Limb (tissue), 2 donors: ENCODE measurements at regions not wholly inside any gene's neighbourhood (a gene's known extent, or its start where the extent isn't known, plus 50 kb on each side); places are given as distances from the start of the nearest gene placed in this dataset.

Experiments used
- DNase-seq, 2 donors: peaks; one replicate each; pipeline ENCODE4 v3.0.0-alpha.2; 2016; ENCODE audit errors: extremely low spot score in 2 of 2

DNA sequence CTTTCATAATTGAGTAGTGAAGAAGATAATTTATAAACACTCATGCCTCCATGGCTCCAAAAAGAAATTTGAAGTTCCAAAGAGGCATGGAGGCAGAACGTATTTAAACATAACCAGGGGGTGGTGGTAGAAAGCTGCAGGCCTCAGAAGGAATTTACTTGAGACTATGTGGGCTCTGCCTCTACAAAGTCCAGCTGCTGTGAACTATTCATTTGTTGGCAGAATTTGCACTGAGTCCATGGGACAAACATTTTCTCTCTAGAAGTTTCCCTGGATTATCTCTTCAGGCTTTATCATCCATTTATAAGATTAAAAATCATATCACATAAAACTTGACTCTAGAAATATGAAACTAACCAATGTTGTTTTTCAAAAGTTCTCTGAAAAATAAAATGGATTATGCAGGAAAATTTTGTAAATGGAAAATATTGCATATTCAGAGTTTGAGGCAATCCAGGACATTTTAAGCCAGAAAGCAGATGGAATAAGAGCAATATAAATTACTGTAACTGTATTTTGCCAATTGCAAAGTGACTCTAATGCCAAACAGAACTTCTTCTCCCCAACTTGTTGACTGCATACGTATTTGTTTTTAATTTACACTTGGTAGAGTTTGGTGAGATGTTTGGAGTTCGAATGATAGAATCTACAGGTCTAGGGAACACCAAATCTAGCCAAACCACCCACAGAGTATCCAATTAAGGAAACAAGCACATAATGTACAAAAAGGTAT is 258.2 kb downstream of the ENC1 start:
- DNase-seq, result peak in 1 of 2 donors; percentile 17

DNA sequence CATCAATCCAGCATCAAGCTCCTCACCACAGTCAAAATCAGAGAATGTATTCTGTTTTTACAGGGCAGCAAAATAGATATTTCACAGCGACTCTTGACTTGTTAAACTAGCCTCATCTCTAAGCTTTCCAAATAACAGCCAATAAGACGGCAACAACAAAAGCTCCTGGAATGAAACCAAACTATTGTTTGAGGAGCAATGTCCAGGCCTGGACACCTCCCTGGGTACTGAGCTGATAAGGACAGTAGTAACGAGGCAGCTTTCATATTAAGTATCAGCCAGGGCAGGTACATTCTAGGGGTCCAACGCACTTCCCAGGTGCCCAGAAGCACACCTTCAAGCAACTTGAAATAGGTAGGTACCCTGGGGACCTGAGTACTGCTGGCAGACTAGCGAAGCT is 260.3 kb downstream of the ENC1 start:
- DNase-seq, result no peak

DNA sequence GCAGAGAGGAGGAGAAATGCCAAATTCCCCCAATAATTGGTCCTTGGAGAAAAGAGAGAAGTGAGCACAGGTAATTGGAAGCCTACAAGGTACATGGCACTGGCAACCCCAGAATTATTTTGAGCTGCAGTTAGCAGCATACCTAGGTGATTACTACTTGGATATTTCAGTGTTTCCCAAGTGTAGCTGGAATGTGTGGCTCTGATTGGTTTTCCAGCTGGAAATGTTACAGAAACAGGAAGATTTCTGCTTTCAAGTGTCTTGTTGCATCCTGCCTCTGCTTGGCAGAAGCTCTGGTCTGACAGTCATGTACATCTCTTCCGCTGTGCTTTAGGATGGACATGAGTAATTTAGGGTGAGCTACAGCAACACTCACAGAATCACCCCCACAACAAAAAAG is 262.1 kb downstream of the ENC1 start:
- no peak for DNase-seq

DNA sequence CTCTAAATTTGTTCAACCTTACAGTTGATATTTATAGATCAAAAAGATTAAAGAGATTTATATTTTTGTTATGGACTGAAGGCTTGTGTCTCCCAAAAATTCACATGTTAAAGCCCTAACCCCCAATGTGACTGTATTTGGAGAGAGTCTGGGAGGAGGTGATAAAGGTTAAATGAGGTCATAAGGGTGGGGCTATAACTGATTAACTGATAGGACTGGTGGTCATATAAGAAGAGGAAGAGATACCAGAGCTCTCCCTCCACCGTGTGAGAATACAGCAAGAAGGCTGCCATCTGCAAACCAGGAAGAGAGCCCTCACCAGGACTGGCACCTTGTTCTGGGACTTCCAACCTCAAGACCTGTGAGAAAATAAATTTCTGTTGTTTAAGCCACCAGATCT is 264.3 kb downstream of the ENC1 start:
- DNase-seq, result no peak

DNA sequence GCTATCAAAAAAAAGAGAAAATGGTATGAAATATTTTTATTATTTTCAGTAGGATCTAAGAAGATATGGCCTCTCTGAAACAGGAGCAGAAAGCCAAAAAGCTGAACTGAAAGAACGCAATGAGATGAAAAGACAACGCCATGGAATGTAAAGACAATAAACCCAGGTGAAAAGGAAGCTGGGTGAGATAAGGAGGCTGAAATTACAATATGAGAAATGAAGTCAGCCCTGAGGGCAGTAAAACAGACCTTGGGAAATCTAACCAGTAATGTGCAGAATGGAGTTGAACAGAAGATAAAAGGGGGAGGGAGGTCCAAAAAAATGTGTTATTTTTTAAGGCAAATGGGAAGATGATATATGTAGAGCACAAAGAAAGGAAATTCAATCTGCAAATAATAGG is 265.3 kb downstream of the ENC1 start:
- DNase-seq, result no peak

DNA sequence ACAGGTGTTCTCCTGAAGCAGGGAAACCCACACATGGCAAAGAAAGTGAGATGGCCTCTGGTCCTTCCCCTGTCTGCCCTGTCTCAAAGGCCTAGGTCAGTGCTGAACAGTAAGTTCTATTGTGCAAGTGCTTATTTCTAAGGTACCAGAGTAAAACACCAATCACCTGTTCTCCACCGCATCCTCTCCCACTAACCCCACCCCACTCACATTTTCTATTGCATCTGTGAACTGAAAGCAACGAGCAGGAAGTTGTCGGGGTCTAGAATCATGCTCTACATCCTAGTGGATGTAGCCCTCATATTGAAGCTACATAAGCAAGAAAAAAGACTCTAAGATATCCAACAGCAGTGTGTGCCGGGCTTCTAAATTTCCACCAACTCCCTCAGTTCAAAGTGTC is 265.9 kb downstream of the ENC1 start:
- DNase-seq, result no peak

DNA sequence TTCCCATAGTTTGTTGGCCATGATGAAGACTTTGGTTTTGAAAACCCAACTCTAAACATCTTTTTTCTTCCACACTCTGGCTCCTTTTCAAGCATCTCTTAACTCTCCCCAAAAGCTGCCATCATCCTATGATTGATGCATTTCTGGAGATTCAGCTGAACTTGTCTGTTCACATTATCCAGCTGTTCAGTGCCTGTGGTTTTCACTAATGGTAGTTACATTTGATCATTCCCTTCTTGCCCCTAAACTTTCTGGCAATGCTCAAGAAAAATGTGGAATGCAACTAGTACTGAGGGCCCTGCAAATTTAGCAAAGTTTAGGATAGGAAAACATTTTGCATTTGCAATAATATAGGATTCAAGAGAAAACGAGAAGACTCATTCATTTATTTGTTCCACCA is 267.5 kb downstream of the ENC1 start:
- DNase-seq, result no peak

DNA sequence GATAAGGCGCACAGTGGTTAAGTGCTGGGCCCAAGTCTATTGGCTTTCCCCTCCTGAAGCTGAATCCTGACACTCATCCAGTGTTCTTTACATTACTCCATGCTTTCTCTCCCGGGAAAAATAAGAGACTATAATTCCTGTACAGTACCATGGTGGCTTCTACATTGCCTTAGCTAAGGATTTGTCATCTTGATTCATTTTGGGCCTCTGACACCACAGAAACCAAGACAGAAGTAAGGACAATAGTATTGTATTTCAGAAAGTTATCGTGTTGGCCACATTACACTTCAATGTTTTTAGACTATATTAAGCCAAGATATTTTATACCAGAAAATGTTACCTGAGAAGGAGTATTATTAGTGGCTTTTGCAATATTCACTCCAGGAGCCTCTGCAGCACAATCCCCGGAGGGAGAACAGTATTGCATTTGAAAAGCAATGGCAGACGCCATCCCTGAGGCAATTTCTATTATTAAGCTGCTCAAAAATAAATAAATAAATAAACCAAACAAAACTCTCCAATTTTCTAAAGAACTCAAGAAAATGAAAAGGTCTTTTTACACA is 267.9 kb downstream of the ENC1 start:
- no peak for DNase-seq

DNA sequence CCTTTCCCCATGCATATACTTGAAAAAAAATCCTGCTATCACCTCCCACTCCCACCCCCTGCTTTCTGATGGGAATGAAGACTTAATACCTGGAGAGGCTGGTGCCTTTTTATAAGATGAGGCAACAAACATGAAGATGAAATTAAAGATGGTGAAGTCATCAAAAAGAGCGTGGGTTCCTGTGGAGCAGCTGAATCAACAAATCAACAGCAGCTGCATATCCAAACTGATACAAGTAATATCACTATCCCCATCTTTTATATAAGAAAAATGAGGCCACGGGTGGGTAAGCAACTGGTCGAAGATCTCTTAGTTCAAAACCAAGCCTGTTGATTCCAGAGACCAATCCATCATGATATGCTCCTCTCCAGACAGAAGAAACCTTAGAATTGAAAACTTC is 268.5 kb downstream of the ENC1 start:
- no peak for DNase-seq

DNA sequence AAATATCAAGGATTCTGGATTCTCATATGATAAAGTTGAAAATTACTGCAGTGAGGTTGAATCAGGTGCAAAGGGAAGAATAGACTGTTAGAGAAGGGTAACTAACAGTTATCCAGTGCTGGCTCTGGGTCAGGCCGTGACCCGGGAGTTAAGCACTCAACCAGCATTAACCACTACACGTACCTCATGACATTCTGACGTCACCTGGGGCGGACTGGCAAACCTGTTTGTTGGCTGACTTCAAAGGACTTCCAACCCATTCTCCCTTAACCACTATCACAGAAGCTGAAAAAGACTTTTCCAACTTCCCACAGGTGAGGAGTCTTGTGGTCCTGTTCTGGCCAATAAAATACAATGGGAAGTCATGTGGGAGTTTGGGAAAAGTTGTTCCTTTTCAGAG is 268.9 kb downstream of the ENC1 start:
- no peak for DNase-seq

DNA sequence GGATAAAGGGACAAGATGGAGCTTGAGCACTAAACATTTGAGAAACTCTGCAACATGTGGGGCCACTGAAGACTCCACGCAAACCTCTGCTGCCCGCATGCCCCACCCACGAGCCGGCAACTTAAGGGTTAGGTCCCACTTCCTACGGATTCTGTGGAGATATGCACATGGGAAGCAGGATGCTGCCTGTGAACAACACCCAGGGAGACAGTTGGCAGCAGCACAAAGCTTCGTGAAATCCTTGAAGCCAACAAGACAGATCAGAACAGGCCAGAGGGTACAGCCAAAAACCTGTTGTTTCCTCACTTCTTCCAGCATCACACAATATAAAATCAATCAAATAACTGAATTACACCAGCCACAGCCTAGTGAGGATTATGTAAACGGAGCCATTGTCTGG is 270.4 kb downstream of the ENC1 start:
- no peak for DNase-seq

DNA sequence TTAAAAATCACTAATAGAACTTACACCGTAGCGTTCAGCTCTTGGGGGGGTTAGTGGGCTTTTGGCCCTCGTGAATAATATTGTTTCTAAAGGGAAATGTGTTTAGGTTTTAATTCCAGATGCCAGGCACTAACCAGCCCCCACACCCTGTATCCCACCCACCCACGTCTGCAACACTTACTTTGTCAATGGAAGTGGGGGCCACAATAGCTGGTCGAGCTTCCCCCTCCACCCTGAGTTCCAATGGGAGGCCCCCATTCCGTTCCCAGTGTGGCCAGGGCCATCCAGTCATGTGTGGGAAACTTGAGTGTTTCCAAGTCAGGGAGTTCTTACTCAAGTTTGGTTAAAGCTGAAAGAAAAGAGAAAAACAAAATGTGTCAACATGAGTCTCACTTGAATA is 271.4 kb downstream of the ENC1 start:
- no peak for DNase-seq

DNA sequence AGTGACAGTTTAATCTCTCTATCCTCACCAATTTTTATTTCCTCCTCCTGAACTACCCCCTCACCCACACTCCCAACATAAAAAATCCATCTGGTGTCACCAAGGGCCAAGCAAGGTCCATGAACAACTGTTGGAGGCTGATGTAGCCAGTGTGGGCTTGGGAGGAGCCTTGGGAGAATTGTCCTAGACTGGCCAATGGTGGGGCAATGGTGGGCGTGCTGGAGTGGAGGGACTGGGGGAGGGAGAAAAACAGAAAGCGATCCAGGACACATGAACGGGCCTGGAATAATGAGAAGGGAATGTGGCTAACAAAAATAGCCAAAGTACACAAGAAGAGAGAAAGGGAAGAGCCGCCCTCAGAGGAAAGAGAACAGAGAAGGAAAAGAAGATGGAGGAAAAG is 272.6 kb downstream of the ENC1 start:
- no peak for DNase-seq

DNA sequence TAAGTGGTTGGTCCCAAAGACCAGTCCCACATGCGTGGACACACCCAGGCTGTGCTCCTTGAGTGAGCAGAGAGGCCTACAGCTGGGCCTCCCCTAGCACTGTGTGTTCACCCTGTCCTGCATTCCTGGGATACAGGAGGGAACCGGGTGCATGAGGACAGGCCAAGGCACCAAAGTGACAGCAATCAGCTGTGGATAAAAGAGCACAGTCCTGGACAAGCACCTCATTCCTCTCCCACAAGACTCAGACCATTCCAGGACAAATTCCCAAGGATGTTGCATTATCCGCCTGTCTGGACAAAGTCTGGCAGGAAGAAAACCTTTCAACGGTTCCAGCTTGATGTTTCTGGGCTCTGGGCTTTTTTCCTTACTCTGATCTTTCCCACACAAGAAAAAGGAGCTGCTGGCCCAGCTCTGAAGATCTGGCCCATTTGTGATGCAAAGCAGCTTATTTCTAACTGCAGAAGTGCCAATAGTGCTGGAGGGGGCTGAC is 273.2 kb downstream of the ENC1 start:
- no peak for DNase-seq

DNA sequence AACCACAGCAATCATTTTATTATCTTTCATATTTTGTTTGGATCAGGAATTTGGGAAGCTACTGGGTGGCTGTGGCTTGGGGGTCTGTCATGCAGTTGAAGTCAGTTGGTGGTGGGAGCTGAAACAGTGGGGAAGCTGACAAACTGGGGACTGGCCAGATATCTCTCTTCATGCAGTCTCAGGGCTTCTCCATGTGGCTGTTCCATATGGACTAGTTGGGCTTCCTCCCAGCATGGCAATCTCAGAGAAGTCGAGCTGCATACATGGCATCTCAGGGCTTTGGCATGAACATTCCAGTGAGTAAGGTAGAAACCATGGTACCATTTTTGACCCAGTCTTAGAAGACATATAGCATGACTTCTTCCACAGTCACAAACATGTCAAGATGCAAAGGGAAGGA is 274.8 kb downstream of the ENC1 start:
- no peak for DNase-seq

DNA sequence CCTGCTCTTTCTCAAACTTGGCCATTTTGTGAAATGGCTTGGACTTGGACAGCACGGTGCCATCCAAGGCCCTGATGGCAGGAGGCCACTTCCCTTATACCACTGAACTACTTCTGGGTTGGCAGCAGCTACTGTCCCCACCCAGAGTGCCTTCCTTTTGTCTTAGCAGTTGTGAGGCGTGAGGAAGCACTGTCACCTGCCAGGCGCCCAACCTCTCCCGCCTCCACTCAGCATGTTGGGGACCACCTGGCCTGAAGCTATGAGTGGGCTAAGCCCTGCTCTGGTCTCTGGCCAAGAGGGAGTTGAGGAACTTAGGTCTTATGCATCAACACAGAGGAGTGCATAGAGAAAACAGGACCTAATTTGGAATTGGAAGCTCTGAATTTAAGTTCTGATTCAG is 276.0 kb downstream of the ENC1 start:
- no peak for DNase-seq

DNA sequence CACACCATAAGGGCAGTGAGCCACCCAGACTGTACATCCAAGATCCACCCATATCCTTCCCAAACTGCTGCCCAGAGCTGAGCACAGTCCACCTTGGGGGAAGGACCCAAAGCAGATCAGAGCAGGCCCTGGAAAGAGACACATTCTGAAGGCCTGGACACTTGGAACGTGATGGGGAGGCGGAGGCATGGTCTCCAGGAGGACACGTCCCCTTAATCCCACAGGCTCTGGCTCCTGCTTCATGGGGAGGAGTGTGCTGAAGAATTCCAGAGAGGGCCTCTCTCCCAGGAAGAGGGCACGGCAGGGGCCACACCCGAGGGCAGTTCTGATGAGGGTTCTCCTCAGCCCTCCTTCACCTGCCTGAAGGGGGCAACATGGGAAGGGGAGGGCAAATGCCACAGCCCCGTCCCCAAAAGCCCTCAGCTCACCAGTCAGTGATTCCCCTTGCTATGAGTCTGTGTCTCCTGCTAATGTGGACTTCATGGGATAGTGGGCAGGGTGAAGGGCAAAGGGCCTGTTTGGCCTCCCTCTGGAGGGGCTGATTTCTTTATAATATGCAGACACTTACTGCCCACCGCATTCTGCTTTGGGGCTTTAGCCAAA is 276.8 kb downstream of the ENC1 start:
- no peak for DNase-seq

DNA sequence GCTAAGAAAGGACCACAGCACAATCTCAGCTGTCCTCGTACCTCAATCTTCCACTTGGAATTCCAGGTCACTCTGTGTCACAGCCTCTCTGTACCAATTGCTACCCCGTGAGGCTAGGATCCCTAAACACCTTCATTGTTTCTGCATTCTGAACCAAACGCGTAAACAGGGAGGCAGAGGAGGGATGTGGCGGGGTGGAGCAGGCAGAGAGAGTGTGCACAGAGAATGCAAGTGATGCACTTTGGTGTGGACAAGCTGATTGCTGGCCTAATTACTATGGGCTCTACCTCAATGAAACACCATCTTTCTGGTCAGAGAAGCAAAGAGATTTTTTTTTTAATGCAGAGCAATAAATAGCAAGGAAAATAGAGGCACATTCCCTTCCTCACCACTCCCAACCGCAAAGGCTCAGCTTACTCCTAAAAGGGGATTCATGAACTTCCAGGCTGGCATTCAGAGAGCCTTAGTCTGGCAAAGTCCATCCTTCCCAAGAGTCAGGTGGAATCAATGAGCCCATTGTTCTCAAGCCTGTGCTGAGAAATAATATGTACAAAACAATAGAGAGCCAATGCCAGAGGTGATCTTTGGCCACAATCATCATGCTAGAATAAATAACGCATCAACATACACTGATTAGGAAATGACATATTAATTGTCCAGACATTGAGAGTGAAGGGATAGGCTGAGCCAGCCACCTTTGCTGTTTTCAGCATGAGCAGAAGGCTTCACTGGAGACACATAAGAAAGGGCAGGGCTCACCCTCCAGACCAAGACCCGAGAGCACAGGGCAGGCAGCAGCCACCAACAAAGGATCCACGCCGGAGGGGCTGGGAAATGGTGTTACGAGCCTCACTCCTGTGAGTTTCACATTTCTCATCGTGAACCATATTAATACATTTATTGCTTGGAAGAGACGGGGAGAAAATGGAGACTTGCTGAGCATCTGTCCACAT is 278.8 kb downstream of the ENC1 start:
- no peak for DNase-seq

DNA sequence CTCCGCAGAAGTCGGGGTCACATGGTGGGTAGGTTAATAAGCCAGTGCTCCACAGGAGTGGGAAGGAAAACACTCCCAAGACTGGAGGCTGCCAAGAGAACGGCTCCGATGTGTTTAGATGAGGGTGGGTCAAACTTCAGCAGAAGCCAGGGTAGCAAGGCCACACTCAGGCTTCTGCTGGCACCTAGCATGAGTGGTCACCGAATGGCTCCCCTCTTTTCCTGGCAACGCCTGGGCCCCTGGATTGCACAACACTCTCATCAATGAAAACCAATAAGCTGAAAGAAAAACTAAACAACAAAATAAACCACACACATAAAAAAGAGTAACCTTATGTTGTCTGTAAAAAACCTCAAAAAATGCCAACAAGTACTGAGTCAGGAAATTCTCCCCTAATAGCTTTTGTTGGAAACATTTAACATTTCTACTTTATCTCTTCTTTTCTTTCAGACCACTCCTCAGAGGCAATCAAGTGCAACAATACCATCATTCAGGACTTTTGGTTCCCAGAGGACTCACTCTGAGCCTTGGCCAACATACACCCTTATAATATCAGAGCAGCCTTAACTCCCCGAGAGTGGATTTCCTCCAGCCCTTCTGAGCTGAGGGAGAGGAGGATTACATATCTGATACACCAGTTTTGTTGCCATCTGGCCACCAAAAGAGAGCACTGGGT is 279.9 kb downstream of the ENC1 start:
- DNase-seq, result no peak

DNA sequence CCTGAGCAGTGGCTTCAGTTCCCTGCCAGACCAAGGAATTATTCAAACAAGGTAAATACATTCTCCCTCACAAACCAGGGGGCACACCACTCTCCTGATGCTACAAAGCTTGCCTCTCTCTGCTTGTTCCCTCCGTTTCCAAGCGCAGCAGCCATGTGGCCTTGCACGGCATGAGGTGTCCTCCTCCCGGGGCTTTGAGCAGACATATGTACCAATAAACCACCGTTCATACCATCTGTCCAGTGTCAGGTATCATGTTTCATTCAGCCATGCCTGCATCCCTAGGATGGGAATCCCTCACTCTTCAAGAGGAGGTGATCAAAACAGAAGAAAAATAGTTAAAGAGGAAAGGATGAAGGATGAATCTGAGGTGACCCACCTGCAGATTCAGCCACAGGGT is 282.7 kb downstream of the ENC1 start:
- DNase-seq, result no peak

DNA sequence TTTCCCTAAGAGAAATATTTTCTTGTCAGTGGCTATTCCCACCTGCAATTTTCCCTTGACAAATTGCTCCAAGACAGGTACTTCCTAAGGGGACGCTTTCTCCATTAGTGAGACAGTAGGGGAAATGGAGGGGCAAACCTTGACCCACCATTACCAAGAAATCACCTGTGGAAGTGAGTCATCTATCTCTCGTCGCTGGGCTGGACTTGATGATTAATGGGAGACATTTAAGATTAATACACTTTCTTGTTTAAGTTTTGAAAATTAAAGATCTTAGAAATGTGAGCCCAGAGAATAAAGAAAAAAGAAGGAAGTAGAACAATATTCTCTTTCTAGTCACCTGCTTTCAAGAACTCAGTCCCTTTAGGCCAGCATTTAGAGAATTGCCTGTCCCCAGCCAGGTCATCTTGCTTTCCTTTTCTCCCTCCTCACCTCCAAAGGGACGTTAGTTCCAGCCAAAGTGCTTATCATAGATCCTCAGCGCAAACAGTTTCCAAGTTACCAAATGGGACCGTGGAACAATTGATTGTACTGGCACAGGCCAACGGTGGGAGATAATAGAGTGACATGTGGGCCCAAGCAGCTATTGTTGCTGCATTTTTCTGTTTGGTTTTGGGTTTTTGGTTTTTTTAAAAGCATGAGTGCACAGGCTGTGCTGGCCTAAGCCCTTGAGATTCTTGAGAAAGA is 284.4 kb downstream of the ENC1 start:
- DNase-seq, result no peak
